GM21360 (cell line): ENCODE measurements at regions not wholly inside any gene's neighbourhood (a gene's known extent, or its start where the extent isn't known, plus 50 kb on each side); places are given as distances from the start of the nearest gene placed in this dataset.

Source experiments
- ATAC-seq: cut with Tn5 transposase; IDR thresholded peaks from one replicate; pipeline ENCODE4 v1.9.1; 2021; ENCODE audit warnings: mild to moderate bottlenecking, moderate library complexity; ENCODE audit not compliant: unreplicated experiment

GRCh38 chr2:62284471-62284870, 88.6 kb downstream of the B3GNT2 start:
- ATAC-seq, result no peak

GRCh38 chr2:62283147-62283546, 87.2 kb downstream of the B3GNT2 start:
- ATAC-seq, result no peak

DNA sequence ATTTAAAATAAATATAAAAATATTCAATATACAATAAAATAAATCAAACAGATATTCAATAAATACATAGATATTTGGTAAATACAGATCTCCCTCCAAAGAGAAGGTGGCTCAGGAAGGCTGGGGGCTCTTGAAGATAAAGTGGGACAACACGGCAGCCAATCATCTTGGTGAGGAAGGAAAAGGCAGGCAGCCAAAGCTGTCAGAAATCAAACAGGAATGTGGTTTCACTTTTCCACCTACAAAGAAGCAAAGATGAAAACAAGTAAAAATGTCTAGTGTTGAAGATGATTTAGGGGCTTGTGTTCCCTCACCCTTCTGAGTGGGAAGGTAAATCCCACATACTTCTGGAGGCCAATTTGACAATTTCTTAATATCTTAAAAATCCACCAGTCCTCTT, 85.7 kb downstream of the B3GNT2 start:
- no peak for ATAC-seq

DNA sequence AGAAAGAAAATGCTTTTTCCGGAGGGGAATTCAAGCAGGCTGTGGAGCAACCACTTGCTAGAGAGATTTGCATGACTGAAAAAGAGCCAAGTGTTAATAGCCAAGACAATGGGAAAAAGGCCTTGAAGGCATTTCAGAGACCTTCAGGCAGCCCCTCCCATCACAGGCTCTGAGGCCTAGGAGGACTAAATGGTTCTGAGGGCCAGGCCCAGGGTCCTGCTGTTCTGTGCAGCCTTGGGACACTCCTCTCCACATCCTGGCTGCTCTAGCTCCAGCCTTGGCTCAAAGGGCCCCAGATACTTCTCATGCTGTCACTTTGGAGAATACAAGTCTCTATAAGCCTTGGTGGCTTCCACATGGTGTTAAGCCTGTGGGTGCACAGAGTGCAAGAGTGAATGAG, 81.8 kb downstream of the B3GNT2 start:
- no peak for ATAC-seq
